ENCODE measurements at regions not wholly inside any gene's neighbourhood (a gene's known extent, or its start where the extent isn't known, plus 50 kb on each side); places are given as distances from the start of the nearest gene placed in this dataset.

DNA sequence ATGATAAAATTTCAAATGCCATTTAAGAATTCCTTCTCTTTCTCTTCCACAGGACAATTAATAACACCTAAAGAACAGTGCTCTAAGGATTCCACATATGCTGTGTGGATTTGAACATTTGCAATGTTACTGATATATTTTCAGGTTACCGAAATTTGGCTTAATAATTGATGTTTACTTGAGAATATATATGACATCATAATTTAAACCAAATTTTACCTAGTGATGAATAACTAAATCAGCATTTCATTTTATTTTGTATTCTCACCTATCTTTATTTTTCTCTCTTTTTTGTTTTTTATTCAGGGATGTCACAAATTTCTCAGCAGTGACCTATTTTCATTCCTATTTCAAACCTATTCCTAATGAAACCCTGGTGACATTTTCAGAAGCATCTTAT lies 429.6 kb downstream of the SLCO4C1 start:
- no peak overlapping the region for H4K8ac ChIP-seq (ENCODE audit: extremely low read depth, insufficient read depth, low read length)
- H3K4me1 ChIP-seq (replicated peaks in 1 of 4; ENCODE audit: control insufficient read depth in 3 of 4, insufficient read depth in 4 of 4, low read length in 3 of 4) = no peaks in the 10 kb centered on the region
- H3K4me2 ChIP-seq (ENCODE audit: insufficient read depth in 1 of 2, low read depth in 2 of 2, low read length in 2 of 2) = no peak overlapping the region
- no peak overlapping the region for H2BK20ac ChIP-seq (ENCODE audit: low read length)
- H2BK5ac ChIP-seq (ENCODE audit: low read depth, low read length) = no peak overlapping the region
- no peak overlapping the region for H3K18ac ChIP-seq (ENCODE audit: extremely low read depth, low read length)
- no peak for DNase-seq (ENCODE audit: low read depth in 1 of 2, low spot score in 2 of 2)
- H4K5ac ChIP-seq (ENCODE audit: insufficient read length, low read depth, low read length) = no peak overlapping the region
- H3K36me3 ChIP-seq (ENCODE audit: control insufficient read depth in 2 of 4, insufficient read depth in 4 of 4, low read length in 3 of 4) = no peaks in the 10 kb centered on the region
- no peak overlapping the region for H3K56ac ChIP-seq (replicated peaks; ENCODE audit: insufficient read length, low read depth, low read length)
- no peaks in the 10 kb centered on the region for H3K79me1 ChIP-seq (ENCODE audit: low read depth, low read length)
- no peak overlapping the region for H2BK120ac ChIP-seq (replicated peaks; ENCODE audit: low read depth, low read length)
- FAIRE-seq = no peak
- H4K91ac ChIP-seq (replicated peaks; ENCODE audit: insufficient read length, low read length) = no peak overlapping the region
- no peaks in the 10 kb centered on the region for H3K27me3 ChIP-seq (replicated peaks in 1 of 4; ENCODE audit: control insufficient read depth in 3 of 4, extremely low read depth in 1 of 4, insufficient read depth in 3 of 4, low read length in 3 of 4)
- CTCF ChIA-PET (ENCODE audit: partially characterized antibody) = no interaction called here
- POLR2A ChIA-PET (ENCODE audit: partially characterized antibody) = no interaction called here
- whole genome bisulfite sequencing, 2 experiments (ENCODE audit: extremely low coverage in 1 of 2, insufficient coverage in 1 of 2, insufficient read length in 1 of 2, insufficient replicate concordance in 2 of 2, low coverage in 1 of 2, low lambda C conversion rate in 2 of 2, missing lambda C conversion rate in 1 of 2) = 95% methylated on average over 1 of the region's 1 CpG; no CpG with 5 or more reads in 1 of the 2 experiments
- no peak overlapping the region for H2BK15ac ChIP-seq (ENCODE audit: low read length)
- no peaks in the 10 kb centered on the region for H4K20me1 ChIP-seq (replicated peaks in 1 of 2; ENCODE audit: control insufficient read depth in 1 of 2, insufficient read depth in 2 of 2, low read length in 2 of 2)
- no peak overlapping the region for H2AFZ ChIP-seq (ENCODE audit: low read length)
- no peak overlapping the region for H3K9ac ChIP-seq (replicated peaks in 1 of 4; ENCODE audit: extremely low read depth in 1 of 4, low read depth in 3 of 4, low read length in 3 of 4)
- TF ChIP-seq GTF2F1 (IDR thresholded peaks at IDR 0.05; ENCODE audit: borderline replicate concordance, low read depth, low read length) (no peak), BRCA1 (IDR thresholded peaks at IDR 0.05; ENCODE audit: low read depth, low read length) (no peak), POLR2A (IDR thresholded peaks at IDR 0.05; ENCODE audit: control extremely low read depth in 1 of 2, low read depth in 2 of 2, low read length in 2 of 2) (no peak), SP2 (IDR thresholded peaks at IDR 0.05; ENCODE audit: low read length) (no peak)
- H3K23me2 ChIP-seq (ENCODE audit: low read depth, low read length) = no peaks in the 10 kb centered on the region
- no peak overlapping the region for H3K27ac ChIP-seq (ENCODE audit: low read depth, low read length)
- H3K14ac ChIP-seq (ENCODE audit: insufficient read length) = no peak overlapping the region
- H2AK5ac ChIP-seq (ENCODE audit: low read depth, low read length) = no peak overlapping the region
- H3K4me3 ChIP-seq (ENCODE audit: extremely low read depth in 1 of 4, insufficient read depth in 2 of 4, low read depth in 3 of 4, low read length in 4 of 4) = no peak overlapping the region
- H3K9me3 ChIP-seq (ENCODE audit: insufficient read depth in 2 of 2, low read depth in 1 of 2, low read length in 1 of 2) = no peaks in the 10 kb centered on the region
- no peaks in the 10 kb centered on the region for H3K79me2 ChIP-seq (ENCODE audit: control insufficient read depth in 1 of 2, insufficient read depth in 2 of 2, low read length in 2 of 2)
- no peak overlapping the region for H2BK12ac ChIP-seq (ENCODE audit: low read depth, low read length)
- no peak overlapping the region for H3K23ac ChIP-seq (ENCODE audit: insufficient read length)
- H3K4ac ChIP-seq (replicated peaks; ENCODE audit: insufficient read length, low read depth, low read length) = no peak overlapping the region

Measured in H1 (cell line).